ENCODE measurements at regions not wholly inside any gene's neighbourhood (a gene's known extent, or its start where the extent isn't known, plus 50 kb on each side); places are given as distances from the start of the nearest gene placed in this dataset.

DNA sequence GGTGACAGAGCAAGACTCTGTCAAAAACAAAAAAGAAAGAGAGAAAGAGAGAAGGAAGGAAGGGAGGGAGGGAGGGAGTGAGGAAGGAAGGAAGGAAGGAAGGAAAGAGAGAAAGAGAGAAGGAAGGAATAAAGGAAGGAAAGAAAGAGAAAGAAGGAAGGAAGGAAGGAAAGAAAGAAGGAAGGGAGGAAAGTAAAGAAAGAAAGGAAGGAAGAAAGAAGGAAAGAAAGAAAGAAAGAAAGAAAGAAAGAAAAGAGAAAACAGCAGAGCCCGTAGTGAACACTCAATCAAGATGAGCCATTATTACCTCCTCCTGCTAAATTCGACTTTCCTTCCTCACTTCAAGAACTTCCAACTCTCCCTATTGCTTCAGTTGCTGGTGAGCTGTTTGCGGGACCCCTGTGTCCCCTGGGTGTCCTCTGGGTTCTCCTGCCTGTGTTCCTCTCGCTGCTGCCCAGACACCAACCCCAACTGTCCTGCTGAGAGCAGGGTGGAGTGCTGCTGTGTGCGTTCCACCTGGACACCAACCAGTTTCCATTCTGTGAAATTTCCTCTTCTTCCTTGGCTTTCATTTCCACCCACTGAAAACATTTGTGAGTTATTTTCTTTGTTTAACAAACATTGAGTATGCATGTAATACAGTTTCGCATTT lies 266.4 kb downstream of the FAM43A start:
- Histone ChIP-seq H3K4me1 (no peaks in the 10 kb centered on the region), H3K27ac (no peak overlapping the region), H3K27me3 (no peaks in the 10 kb centered on the region), H3K9me3 (no peaks in the 10 kb centered on the region), H3K4me3 (no peak overlapping the region), H3K36me3 (no peaks in the 10 kb centered on the region)
- intact Hi-C loops (cut with DNase I), result no loop called here
- TF ChIP-seq, protein P1, sequence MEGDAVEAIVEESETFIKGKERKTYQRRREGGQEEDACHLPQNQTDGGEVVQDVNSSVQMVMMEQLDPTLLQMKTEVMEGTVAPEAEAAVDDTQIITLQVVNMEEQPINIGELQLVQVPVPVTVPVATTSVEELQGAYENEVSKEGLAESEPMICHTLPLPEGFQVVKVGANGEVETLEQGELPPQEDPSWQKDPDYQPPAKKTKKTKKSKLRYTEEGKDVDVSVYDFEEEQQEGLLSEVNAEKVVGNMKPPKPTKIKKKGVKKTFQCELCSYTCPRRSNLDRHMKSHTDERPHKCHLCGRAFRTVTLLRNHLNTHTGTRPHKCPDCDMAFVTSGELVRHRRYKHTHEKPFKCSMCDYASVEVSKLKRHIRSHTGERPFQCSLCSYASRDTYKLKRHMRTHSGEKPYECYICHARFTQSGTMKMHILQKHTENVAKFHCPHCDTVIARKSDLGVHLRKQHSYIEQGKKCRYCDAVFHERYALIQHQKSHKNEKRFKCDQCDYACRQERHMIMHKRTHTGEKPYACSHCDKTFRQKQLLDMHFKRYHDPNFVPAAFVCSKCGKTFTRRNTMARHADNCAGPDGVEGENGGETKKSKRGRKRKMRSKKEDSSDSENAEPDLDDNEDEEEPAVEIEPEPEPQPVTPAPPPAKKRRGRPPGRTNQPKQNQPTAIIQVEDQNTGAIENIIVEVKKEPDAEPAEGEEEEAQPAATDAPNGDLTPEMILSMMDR (IDR thresholded peaks at IDR 0.05), result no peak
- no peak for DNase-seq (ENCODE audit: low spot score in 2 of 2)

DNA sequence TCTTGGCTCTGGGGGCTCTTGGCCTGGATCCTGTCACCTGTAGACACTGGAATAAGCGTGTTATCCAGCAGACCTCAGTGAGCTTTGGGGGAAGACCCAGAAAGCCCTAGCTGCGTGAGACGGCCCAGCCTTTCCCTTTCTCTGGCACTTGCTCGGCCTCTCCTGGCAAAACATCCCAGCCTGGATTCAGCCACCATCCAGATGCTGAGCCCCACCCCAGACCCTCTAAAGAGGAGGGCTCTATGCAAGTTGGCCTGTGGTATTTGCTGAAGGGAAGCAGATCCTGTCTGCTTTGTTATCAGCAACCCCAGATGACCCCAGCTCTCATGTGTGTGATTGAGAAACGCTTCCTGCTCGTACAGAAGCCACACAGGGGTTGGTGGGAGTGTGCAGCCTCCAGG lies 267.2 kb downstream of the FAM43A start:
- H3K4me3 ChIP-seq, result no peak overlapping the region
- TF ChIP-seq, protein P1 (IDR thresholded peaks at IDR 0.05), result no peak
- DNase-seq (ENCODE audit: low spot score in 2 of 2), result no peak
- H3K4me1 ChIP-seq, result no peaks in the 10 kb centered on the region
- intact Hi-C loops (cut with DNase I), result no loop called here
- no peak overlapping the region for H3K27ac ChIP-seq
- H3K9me3 ChIP-seq, result no peaks in the 10 kb centered on the region
- no peaks in the 10 kb centered on the region for H3K36me3 ChIP-seq
- H3K27me3 ChIP-seq, result no peaks in the 10 kb centered on the region

DNA sequence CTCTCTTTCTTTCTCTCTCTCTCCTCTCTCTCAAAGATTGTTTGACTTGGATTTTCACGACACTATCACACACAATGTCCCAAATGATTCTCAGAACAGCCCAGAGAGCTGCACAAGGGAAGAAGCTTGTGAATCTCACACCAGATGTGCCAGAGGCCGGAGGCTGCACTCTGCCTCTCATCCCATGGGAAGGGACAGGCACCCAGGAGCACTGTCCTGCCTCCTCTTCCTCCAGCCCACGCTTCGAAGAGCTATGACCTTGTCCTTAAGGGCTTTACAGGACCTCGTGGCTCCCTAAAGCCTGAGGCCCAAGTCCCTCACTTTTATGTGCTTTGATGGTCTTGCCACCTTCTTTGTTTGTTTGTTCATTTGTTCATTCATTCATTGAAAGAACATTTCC lies 267.6 kb downstream of the FAM43A start:
- no peak overlapping the region for H3K27ac ChIP-seq
- no peaks in the 10 kb centered on the region for H3K9me3 ChIP-seq
- no peak overlapping the region for H3K4me3 ChIP-seq
- H3K4me1 ChIP-seq, result no peaks in the 10 kb centered on the region
- DNase-seq (ENCODE audit: low spot score in 2 of 2), result no peak
- no peaks in the 10 kb centered on the region for H3K27me3 ChIP-seq
- no peaks in the 10 kb centered on the region for H3K36me3 ChIP-seq
- TF ChIP-seq, protein P1 (IDR thresholded peaks at IDR 0.05), result no peak
- intact Hi-C loops (cut with DNase I), result no loop called here

DNA sequence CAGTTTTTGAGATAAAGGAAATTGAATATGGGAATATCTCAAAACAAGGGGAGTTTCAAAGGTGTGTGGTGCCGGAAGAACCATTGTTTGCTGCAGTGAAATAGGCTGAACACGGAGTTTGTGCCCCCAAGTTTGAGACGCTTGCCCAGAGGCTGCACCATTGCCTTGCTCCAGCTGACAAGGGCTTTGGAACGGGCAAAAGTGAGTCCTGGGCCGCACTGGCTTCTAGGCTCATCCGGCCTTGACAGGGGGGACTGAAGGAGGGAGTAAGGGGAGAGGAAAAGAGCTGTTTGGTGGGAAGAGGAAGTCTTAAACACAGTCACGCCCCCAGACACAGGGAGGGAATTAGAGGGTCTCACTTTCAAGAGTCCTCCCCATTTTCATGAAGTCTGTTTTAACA lies 269.9 kb downstream of the FAM43A start:
- no peak overlapping the region for H3K27ac ChIP-seq
- TF ChIP-seq, protein P1 (IDR thresholded peaks at IDR 0.05), result no peak
- H3K9me3 ChIP-seq, result no peaks in the 10 kb centered on the region
- intact Hi-C loops (cut with DNase I), result no loop called here
- H3K4me1 ChIP-seq, result no peaks in the 10 kb centered on the region
- DNase-seq (ENCODE audit: low spot score in 2 of 2), result no peak
- no peak overlapping the region for H3K4me3 ChIP-seq
- H3K27me3 ChIP-seq, result no peaks in the 10 kb centered on the region
- no peaks in the 10 kb centered on the region for H3K36me3 ChIP-seq

DNA sequence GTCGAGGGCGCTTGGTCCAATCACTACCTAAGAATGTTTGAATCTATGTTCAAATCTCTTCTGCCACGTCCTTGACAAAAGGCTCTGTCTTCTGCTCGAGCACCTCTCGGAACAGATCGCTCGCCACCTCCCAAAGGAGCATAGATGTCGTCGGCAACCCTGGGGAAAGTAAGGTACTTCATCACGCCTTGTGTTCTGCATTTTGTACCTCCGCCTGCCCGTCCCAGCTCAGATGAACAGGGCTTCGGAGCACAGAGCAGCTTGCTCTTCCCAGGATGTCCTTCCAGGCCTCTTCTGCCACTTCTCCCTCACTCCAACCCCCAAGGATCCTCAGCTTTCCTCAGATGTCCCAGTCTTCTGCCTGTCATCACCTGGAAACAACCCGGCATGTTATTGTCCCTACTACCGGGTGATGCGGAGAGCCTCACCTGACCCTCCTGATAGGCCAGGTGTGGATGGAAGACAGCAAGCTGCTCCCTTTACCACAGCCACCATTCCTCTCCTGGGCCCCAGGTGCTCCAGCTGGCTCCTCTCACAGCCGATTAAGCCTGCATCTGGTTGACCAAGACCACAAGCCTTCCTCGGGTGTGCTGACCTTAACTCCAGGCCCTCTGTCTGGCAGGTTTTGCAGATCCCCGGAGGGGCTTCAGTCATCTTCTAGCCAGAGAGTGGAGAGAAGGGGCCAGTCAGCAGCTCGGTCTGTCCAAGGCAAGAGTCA lies 270.5 kb downstream of the FAM43A start:
- Histone ChIP-seq H3K4me3 (no peak overlapping the region), H3K4me1 (no peaks in the 10 kb centered on the region), H3K9me3 (no peaks in the 10 kb centered on the region), H3K27me3 (no peaks in the 10 kb centered on the region), H3K27ac (no peak overlapping the region), H3K36me3 (no peaks in the 10 kb centered on the region)
- TF ChIP-seq, protein P1 (IDR thresholded peaks at IDR 0.05), result no peak
- intact Hi-C loops (cut with DNase I), result no loop called here
- no peak for DNase-seq (ENCODE audit: low spot score in 2 of 2)

Data from ascending aorta (tissue), 2 donors.